ENCODE measurements at regions not wholly inside any gene's neighbourhood (a gene's known extent, or its start where the extent isn't known, plus 50 kb on each side); places are given as distances from the start of the nearest gene placed in this dataset.

DNA sequence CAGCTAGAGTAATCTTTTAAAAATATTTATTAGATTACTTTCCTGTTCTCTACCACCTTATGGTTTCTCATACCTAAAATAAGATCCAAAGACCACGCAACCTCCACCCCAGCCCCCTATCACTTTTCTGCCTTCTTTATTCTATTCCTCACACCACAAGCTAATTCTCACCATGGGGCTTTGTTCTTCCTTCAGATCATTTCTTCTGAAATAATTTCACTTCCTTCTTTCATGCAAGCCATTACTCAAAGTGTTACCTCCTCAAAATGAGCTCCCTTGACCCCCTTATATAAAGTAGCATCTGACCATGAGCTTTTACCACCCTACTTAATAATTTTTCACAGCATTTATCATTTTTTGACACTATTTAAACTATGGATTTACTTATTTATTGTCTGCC is 233.2 kb upstream of the TMCO5A start:
- peaks cover 4% of the 10 kb centered on the region for H3K27me3 Mint-ChIP-seq
- no peaks in the 10 kb centered on the region for H3K4me1 Mint-ChIP-seq (ENCODE audit: low read depth)
- H3K27ac ChIP-seq (ENCODE audit: low read depth in 1 of 2, low read length in 2 of 2) = no peak overlapping the region
- intact Hi-C loops (cut with DNase I, micrococcal nuclease) = no loop called here
- H3K4me1 ChIP-seq (ENCODE audit: insufficient read depth, low read length) = no peaks in the 10 kb centered on the region
- TF ChIP-seq, protein P1, sequence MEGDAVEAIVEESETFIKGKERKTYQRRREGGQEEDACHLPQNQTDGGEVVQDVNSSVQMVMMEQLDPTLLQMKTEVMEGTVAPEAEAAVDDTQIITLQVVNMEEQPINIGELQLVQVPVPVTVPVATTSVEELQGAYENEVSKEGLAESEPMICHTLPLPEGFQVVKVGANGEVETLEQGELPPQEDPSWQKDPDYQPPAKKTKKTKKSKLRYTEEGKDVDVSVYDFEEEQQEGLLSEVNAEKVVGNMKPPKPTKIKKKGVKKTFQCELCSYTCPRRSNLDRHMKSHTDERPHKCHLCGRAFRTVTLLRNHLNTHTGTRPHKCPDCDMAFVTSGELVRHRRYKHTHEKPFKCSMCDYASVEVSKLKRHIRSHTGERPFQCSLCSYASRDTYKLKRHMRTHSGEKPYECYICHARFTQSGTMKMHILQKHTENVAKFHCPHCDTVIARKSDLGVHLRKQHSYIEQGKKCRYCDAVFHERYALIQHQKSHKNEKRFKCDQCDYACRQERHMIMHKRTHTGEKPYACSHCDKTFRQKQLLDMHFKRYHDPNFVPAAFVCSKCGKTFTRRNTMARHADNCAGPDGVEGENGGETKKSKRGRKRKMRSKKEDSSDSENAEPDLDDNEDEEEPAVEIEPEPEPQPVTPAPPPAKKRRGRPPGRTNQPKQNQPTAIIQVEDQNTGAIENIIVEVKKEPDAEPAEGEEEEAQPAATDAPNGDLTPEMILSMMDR (IDR thresholded peaks at IDR 0.05) = no peak
- H3K4me3 Mint-ChIP-seq = no peak overlapping the region
- H3K4me3 ChIP-seq (ENCODE audit: low read length) = no peak overlapping the region
- no peak for DNase-seq
- peaks cover 2% of the 10 kb centered on the region for H3K9me3 Mint-ChIP-seq
- H3K36me3 Mint-ChIP-seq (ENCODE audit: low read depth) = no peaks in the 10 kb centered on the region
- H3K9me3 ChIP-seq (ENCODE audit: control insufficient read depth in 1 of 2, insufficient read depth in 1 of 2, low read length in 2 of 2) = no peaks in the 10 kb centered on the region
- ChIA-PET POLR2A (no interaction called here), CTCF (no interaction called here)
- no peak overlapping the region for H3K27ac Mint-ChIP-seq
- H3K36me3 ChIP-seq (ENCODE audit: insufficient read depth, low read length) = no peaks in the 10 kb centered on the region
- ATAC-seq (ENCODE audit: poor library complexity) = no peak
- H3K27me3 ChIP-seq (ENCODE audit: control insufficient read depth in 1 of 2, insufficient read depth in 2 of 2, low read length in 2 of 2) = no peaks in the 10 kb centered on the region

DNA sequence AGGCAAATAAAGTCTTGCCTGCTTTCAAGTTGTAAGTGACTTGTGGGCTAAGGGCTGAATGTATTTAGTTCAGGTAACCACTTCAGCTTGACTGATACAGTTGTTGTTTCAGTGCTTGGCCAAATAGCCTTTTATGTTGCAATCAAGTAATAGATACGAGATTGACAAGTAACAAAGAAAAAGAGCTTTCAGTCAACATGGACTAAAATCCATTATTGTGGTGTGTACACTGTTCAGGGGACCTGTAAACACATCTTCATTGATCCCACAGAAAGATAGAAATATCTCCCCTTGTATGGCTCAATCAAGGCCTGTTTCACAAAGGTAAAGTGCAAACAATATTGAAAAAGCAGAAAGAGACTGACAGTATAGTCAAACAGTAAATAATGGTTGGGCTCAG is 224.8 kb upstream of the TMCO5A start:
- intact Hi-C loops (cut with DNase I, micrococcal nuclease) = no loop called here
- ChIA-PET POLR2A (no interaction called here), CTCF (no interaction called here)
- Mint-ChIP-seq H3K36me3 (ENCODE audit: low read depth) (no peaks in the 10 kb centered on the region), H3K4me3 (no peak overlapping the region), H3K9me3 (peaks cover 5% of the 10 kb centered on the region), H3K27me3 (peaks cover 4% of the 10 kb centered on the region), H3K27ac (no peak overlapping the region), H3K4me1 (ENCODE audit: low read depth) (no peaks in the 10 kb centered on the region)
- TF ChIP-seq, protein P1 (IDR thresholded peaks at IDR 0.05) = no peak
- no peak overlapping the region for H3K27ac ChIP-seq (ENCODE audit: low read depth in 1 of 2, low read length in 2 of 2)
- H3K9me3 ChIP-seq (ENCODE audit: control insufficient read depth in 1 of 2, insufficient read depth in 1 of 2, low read length in 2 of 2) = peaks cover 0 to 9% of the 10 kb centered on the region in 2 experiments
- no peaks in the 10 kb centered on the region for H3K4me1 ChIP-seq (ENCODE audit: insufficient read depth, low read length)
- no peak overlapping the region for H3K4me3 ChIP-seq (ENCODE audit: low read length)
- H3K27me3 ChIP-seq (ENCODE audit: control insufficient read depth in 1 of 2, insufficient read depth in 2 of 2, low read length in 2 of 2) = no peaks in the 10 kb centered on the region
- ATAC-seq (ENCODE audit: poor library complexity) = no peak
- H3K36me3 ChIP-seq (ENCODE audit: insufficient read depth, low read length) = no peaks in the 10 kb centered on the region
- no peak for DNase-seq

DNA sequence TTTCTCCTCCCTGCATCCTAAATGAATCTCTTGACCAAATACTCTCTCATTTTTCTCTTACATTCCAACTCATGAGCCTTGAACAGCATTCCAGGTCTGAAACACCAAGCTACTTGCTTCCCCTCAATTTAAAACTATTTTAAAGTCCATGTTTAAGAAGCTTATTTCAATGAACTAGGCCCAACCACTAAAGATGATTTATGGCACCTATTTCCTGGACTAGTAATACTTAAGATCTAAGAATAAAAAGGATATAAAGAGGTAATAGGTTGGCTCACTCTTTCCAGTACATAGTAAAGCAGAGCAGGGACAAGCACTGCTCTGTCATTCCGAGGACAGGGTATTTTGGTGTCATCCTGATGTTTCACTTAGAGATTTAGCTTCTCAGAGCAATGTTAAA is 219.3 kb upstream of the TMCO5A start:
- intact Hi-C loops (cut with DNase I, micrococcal nuclease) = no loop called here
- CTCF ChIA-PET = no interaction called here
- POLR2A ChIA-PET = no interaction called here
- H3K4me1 Mint-ChIP-seq (ENCODE audit: low read depth) = no peaks in the 10 kb centered on the region
- DNase-seq (no peak), ATAC-seq (ENCODE audit: poor library complexity) (no peak)
- Histone ChIP-seq H3K9me3 (ENCODE audit: control insufficient read depth in 1 of 2, insufficient read depth in 1 of 2, low read length in 2 of 2) (peaks cover 0 to 9% of the 10 kb centered on the region in 2 experiments), H3K27ac (ENCODE audit: low read depth in 1 of 2, low read length in 2 of 2) (no peak overlapping the region), H3K4me1 (ENCODE audit: insufficient read depth, low read length) (no peaks in the 10 kb centered on the region), H3K4me3 (ENCODE audit: low read length) (no peak overlapping the region), H3K27me3 (ENCODE audit: control insufficient read depth in 1 of 2, insufficient read depth in 2 of 2, low read length in 2 of 2) (no peaks in the 10 kb centered on the region), H3K36me3 (ENCODE audit: insufficient read depth, low read length) (no peaks in the 10 kb centered on the region)
- TF ChIP-seq, protein P1 (IDR thresholded peaks at IDR 0.05) = no peak
- H3K27ac Mint-ChIP-seq = no peak overlapping the region
- no peak overlapping the region for H3K4me3 Mint-ChIP-seq
- peaks cover 2% of the 10 kb centered on the region for H3K9me3 Mint-ChIP-seq
- no peaks in the 10 kb centered on the region for H3K36me3 Mint-ChIP-seq (ENCODE audit: low read depth)
- no peaks in the 10 kb centered on the region for H3K27me3 Mint-ChIP-seq
